Endothelial cell of umbilical vein (primary cell): ENCODE measurements at regions not wholly inside any gene's neighbourhood (a gene's known extent, or its start where the extent isn't known, plus 50 kb on each side); places are given as distances from the start of the nearest gene placed in this dataset.

ENCODE experiments used
- BruUV-seq: library from RNA; stranded (reverse); fragments of 400-500 nt; replicated peaks from 2 replicates; lab custom pipeline; 2021; lab: Mats Ljungman, UMichigan
- CTCF ChIA-PET: fragments of 300-600, 350-600 bp; sonication (Branson Sonifier 250); formaldehyde crosslinking; loops from one replicate; lab custom pipeline; 2021; ENCODE audit warnings: antibody characterized with exemption, inconsistent platforms; lab: Charles Lee
- POLR2A ChIA-PET: fragments of 300-600, 350-600 bp; sonication (Branson Sonifier 250); formaldehyde crosslinking; loops from one replicate; lab custom pipeline; 2021; ENCODE audit warnings: antibody characterized with exemption, inconsistent platforms; lab: Charles Lee
- DNase-seq: peaks from one replicate; pipeline ENCODE4 v3.0.0-alpha.2; 2011; ENCODE audit warnings: low read depth, low spot score
- FAIRE-seq: peaks from 2 replicates; lab custom pipeline; 2011; peaks lifted over from hg19 to GRCh38; lab: Jason Lieb, UNC
- H2AFZ ChIP-seq: 2 replicates; pipeline ENCODE4 v1.6.0; 2012; ENCODE audit warnings: low read depth, low read length, control low read depth, inconsistent platforms
- H3K27ac ChIP-seq: 2 replicates; pipeline ENCODE4 v1.5.1; 2011; ENCODE audit warnings: low read depth, mild to moderate bottlenecking, control low read depth, low read length, moderate library complexity; ENCODE audit not compliant: insufficient read depth
- H3K27me3 ChIP-seq, 2 experiments: 2 replicates each; pipeline versions ENCODE4 v1.6.0 to v1.6.1; 2011; ENCODE audit warnings: low read length in 2 of 2, mixed read lengths in 1 of 2; ENCODE audit not compliant: control insufficient read depth in 2 of 2, insufficient read depth in 2 of 2
- H3K36me3 ChIP-seq, 2 experiments: 2 replicates in 1 of 2; 3 replicates in 1 of 2; pipeline ENCODE4 v1.5.1; 2011; ENCODE audit warnings: low read length in 2 of 2, mild to moderate bottlenecking in 1 of 2, moderate library complexity in 1 of 2; ENCODE audit not compliant: control insufficient read depth in 2 of 2, insufficient read depth in 2 of 2; ENCODE audit errors: extremely low read depth in 1 of 2
- H3K4me1 ChIP-seq: 3 replicates; pipeline ENCODE4 v1.5.1; 2011; ENCODE audit warnings: mild to moderate bottlenecking, low read length; ENCODE audit not compliant: control insufficient read depth, insufficient read depth; ENCODE audit errors: extremely low read depth
- H3K4me2 ChIP-seq: 2 replicates; pipeline ENCODE4 v1.6.1; 2011; ENCODE audit warnings: low read length, control low read depth, mixed read lengths; ENCODE audit not compliant: insufficient read depth
- H3K4me3 ChIP-seq, 3 experiments: fragments of 200-600 bp in 1 of 3; sonication (generic), shearing (Covaris generic) in 1 of 3; replicated peaks in 1 of 3; 2 replicates each; pipeline ENCODE4 v1.5.1; 2011 to 2016; ENCODE audit warnings: control low read depth in 3 of 3, low read length in 3 of 3, mild to moderate bottlenecking in 2 of 3, inconsistent platforms in 1 of 3, low read depth in 1 of 3, moderate library complexity in 1 of 3; ENCODE audit not compliant: insufficient read depth in 1 of 3
- H3K79me2 ChIP-seq: 2 replicates; pipeline ENCODE4 v1.6.0; 2012; ENCODE audit warnings: low read length, inconsistent platforms; ENCODE audit not compliant: control insufficient read depth, insufficient read depth
- H3K9ac ChIP-seq: replicated peaks from 2 replicates; pipeline ENCODE3; 2011; ENCODE audit warnings: low read length, control low read depth; ENCODE audit not compliant: insufficient read depth; ENCODE audit errors: extremely low read depth
- H3K9me1 ChIP-seq: replicated peaks from 3 replicates; pipeline ENCODE4 v1.6.0; 2011; ENCODE audit warnings: mild to moderate bottlenecking, low read length; ENCODE audit not compliant: control insufficient read depth, insufficient read depth; ENCODE audit errors: extremely low read depth
- H3K9me3 ChIP-seq: replicated peaks from 2 replicates; pipeline ENCODE4 v1.5.1; 2012; ENCODE audit warnings: low read length, inconsistent platforms; ENCODE audit not compliant: control insufficient read depth, insufficient read depth
- H4K20me1 ChIP-seq: replicated peaks from 2 replicates; pipeline ENCODE3; 2011; ENCODE audit warnings: mild to moderate bottlenecking, low read length; ENCODE audit not compliant: control insufficient read depth, insufficient read depth; ENCODE audit errors: extremely low read depth
- EZH2 ChIP-seq: IDR thresholded peaks from 2 replicates; pipeline ENCODE4 v1.6.1; 2012; ENCODE audit warnings: borderline replicate concordance, low read depth, mild to moderate bottlenecking, moderate library complexity, low read length, inconsistent platforms; ENCODE audit not compliant: severe bottlenecking
- FOS ChIP-seq: IDR thresholded peaks from 2 replicates; pipeline ENCODE4 v1.6.1; 2011; ENCODE audit warnings: mild to moderate bottlenecking, low read length, moderate library complexity, borderline replicate concordance; ENCODE audit not compliant: insufficient read depth
- GATA2 ChIP-seq: IDR thresholded peaks from 2 replicates; pipeline ENCODE4 v1.7.0; 2011; ENCODE audit warnings: low read depth, mild to moderate bottlenecking, moderate library complexity, mixed read lengths, low read length; ENCODE audit not compliant: insufficient read length, insufficient read depth
- JUN ChIP-seq: IDR thresholded peaks from 2 replicates; pipeline ENCODE4 v1.6.1; 2011; ENCODE audit warnings: borderline replicate concordance, low read depth; ENCODE audit not compliant: insufficient read length, insufficient read depth
- MYC ChIP-seq: IDR thresholded peaks from one replicate; pipeline ENCODE4 v1.6.1; 2011; ENCODE audit warnings: mild to moderate bottlenecking, low read depth, low read length
- POLR2AphosphoS5 ChIP-seq: IDR thresholded peaks from 2 replicates; pipeline ENCODE4 v1.6.1; 2012; ENCODE audit warnings: low read depth, mild to moderate bottlenecking, control low read depth, low read length, moderate library complexity; ENCODE audit not compliant: insufficient read depth
- dilution Hi-C: fragments of 300-500 bp; cut with MboI; formaldehyde crosslinking; loops from one replicate; pipeline ENCODE4 v1.15.0; 2019; ENCODE audit warnings: low sequenced_read_pairs; ENCODE audit not compliant: extremely low pct_ligation_motif_present
- intact Hi-C: fragments of 100-400 bp; cut with micrococcal nuclease; formaldehyde crosslinking; loops from one replicate; pipeline ENCODE4 v1.10.0; 2022
- TF ChIP-seq, protein P1 (sequence below): IDR thresholded peaks from 2 replicates; pipeline ENCODE4 v1.6.1; 2011; ENCODE audit not compliant: insufficient read depth, insufficient read length
- TF ChIP-seq, protein P2 (sequence below), 2 donors: IDR thresholded peaks; 1 replicate in 1 of 2; 2 replicates in 1 of 2; pipeline ENCODE4 v1.5.1; 2011; ENCODE audit warnings: low read length in 2 of 2, mild to moderate bottlenecking in 2 of 2, moderate library complexity in 2 of 2, control low read depth in 1 of 2, inconsistent platforms in 1 of 2, low read depth in 1 of 2; ENCODE audit not compliant: insufficient read depth in 1 of 2; ENCODE audit errors: extremely low read depth in 1 of 2

DNA sequence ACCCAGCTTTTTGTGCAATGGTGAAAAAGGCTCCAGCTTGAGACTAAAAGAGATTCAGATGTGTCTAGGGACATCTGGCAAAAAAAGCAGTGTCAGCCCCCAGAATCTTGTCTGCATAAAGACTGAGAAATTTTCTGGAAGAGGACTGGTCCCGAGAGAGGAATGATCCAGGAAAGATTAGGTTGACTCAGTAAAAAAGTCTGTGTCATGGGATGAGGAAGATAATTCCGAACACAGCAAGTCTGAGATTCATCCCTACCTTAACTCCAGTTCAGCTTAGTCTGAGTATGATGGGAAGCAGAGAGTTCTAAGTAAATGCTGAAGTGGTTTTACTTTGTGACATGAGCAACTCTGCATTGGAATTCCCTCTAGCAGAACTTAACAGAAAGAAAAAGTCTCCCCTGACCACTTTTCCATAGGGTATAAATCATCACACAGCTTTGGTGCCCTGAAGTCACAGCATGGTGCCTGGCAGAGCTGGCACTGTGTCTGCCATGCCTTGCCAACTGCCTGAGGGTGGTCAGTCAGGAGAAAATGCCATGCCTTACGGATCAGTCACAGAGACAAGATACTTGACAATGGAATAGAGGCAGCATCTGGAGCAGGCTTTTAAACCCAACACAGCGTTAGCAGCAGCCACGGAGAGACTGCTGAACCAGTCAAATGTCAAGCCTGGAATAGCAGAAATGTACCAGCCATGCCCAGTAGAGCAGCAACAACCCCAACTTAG is 153.4 kb downstream of the ZC3H11B start:
- Histone ChIP-seq H3K9ac (no peak overlapping the region), H3K4me2 (no peak overlapping the region), H3K36me3 (no peaks in the 10 kb centered on the region), H4K20me1 (no peaks in the 10 kb centered on the region), H3K79me2 (no peaks in the 10 kb centered on the region), H3K4me3 (no peak overlapping the region), H3K27ac (no peak overlapping the region), H3K27me3 (no peaks in the 10 kb centered on the region), H3K9me1 (no peaks in the 10 kb centered on the region), H3K4me1 (no peaks in the 10 kb centered on the region), H2AFZ (no peak overlapping the region), H3K9me3 (no peaks in the 10 kb centered on the region)
- TF ChIP-seq EZH2 (no peak), MYC (no peak), POLR2AphosphoS5 (no peak)
- TF ChIP-seq, protein P1, sequence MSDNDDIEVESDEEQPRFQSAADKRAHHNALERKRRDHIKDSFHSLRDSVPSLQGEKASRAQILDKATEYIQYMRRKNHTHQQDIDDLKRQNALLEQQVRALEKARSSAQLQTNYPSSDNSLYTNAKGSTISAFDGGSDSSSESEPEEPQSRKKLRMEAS: no peak
- CTCF ChIA-PET: interaction anchor here (1.5 kb wide), 1 partner anchor 12 kb away, joined by 3 read pairs; no protein-coding TSS in a partner anchor
- intact Hi-C loops (no loop called here), dilution Hi-C loops (no loop called here)
- FAIRE-seq: no peak
- DNase-seq: no peak
- POLR2A ChIA-PET: no interaction called here
- no TSS peak for BruUV-seq

DNA sequence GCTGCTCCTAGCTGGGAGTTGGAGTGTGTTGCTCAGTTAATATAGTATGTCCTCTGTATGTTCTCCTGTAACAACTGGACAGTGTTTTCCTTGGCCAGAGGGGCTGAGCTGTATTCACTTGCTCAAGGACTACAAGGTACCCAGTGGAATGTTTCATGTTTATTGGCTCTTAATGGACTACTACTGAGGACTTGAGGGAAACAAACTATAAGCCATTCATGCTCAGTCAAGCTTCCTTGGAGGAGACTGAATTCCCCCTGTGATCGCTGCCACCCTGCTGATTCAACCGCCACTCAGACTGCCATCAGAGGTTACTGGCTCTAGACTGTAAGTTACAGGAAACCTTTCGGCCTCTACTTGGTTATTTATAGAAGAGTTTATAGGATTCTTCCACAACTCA is 166.6 kb downstream of the ZC3H11B start:
- Histone ChIP-seq H3K9me3 (no peaks in the 10 kb centered on the region), H3K36me3 (no peaks in the 10 kb centered on the region), H3K9me1 (no peaks in the 10 kb centered on the region), H3K9ac (no peak overlapping the region), H3K4me2 (no peak overlapping the region), H3K79me2 (no peaks in the 10 kb centered on the region), H3K4me1 (no peaks in the 10 kb centered on the region), H3K27ac (no peak overlapping the region), H4K20me1 (no peaks in the 10 kb centered on the region), H2AFZ (no peak overlapping the region), H3K27me3 (no peaks in the 10 kb centered on the region), H3K4me3 (no peak overlapping the region)
- intact Hi-C loops: no loop called here
- dilution Hi-C loops: no loop called here
- TF ChIP-seq EZH2 (no peak), JUN (no peak), FOS (no peak), GATA2 (no peak)
- TF ChIP-seq, protein P1: no peak
- TF ChIP-seq, protein P2, sequence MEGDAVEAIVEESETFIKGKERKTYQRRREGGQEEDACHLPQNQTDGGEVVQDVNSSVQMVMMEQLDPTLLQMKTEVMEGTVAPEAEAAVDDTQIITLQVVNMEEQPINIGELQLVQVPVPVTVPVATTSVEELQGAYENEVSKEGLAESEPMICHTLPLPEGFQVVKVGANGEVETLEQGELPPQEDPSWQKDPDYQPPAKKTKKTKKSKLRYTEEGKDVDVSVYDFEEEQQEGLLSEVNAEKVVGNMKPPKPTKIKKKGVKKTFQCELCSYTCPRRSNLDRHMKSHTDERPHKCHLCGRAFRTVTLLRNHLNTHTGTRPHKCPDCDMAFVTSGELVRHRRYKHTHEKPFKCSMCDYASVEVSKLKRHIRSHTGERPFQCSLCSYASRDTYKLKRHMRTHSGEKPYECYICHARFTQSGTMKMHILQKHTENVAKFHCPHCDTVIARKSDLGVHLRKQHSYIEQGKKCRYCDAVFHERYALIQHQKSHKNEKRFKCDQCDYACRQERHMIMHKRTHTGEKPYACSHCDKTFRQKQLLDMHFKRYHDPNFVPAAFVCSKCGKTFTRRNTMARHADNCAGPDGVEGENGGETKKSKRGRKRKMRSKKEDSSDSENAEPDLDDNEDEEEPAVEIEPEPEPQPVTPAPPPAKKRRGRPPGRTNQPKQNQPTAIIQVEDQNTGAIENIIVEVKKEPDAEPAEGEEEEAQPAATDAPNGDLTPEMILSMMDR (IDR thresholded peaks at IDR 0.05; ENCODE audit: extremely low read depth in 1 of 2, insufficient read depth in 1 of 2, low read depth in 1 of 2, low read length in 2 of 2): no peak
- no TSS peak for BruUV-seq
- POLR2A ChIA-PET: no interaction called here
- FAIRE-seq (no peak), DNase-seq (no peak)
- CTCF ChIA-PET: no interaction called here
